GM12864 (cell line): ENCODE measurements at regions not wholly inside any gene's neighbourhood (a gene's known extent, or its start where the extent isn't known, plus 50 kb on each side); places are given as distances from the start of the nearest gene placed in this dataset.

Source experiments
- DNase-seq: peaks from one replicate; pipeline ENCODE4 v3.0.0-alpha.2; 2011; ENCODE audit warnings: low read depth
- H3K4me3 ChIP-seq: 2 replicates; pipeline ENCODE4 v1.5.1; 2011; ENCODE audit warnings: mild to moderate bottlenecking, low read depth, low read length, control low read depth
- CTCF ChIP-seq: IDR thresholded peaks from 2 replicates; pipeline ENCODE4 v1.5.1; 2011; ENCODE audit warnings: low read depth, mild to moderate bottlenecking, moderate library complexity, low read length, control low read depth, inconsistent platforms; ENCODE audit errors: missing control alignments

DNA sequence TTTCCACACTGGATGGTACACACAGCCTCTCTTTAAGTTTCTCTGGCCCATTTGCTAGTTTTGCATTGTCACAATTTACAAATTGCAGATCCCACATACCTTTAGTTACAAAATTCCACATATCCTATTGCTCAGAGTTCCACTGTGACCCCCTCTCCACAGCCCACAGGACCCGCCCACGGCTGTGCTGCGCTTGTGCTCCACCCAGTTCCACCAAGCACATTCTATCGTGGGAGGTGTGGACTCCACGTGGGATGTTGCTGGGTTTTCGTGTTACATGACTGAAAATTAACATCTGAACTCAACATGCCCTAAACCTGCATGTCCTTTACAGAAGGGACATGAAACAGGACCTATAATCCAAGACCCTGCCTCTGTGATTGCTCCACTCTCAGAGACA lies 423.0 kb downstream of the IRS2 start:
- DNase-seq = no peak
- TF ChIP-seq CTCF = no peak
- H3K4me3 ChIP-seq = no peak overlapping the region

DNA sequence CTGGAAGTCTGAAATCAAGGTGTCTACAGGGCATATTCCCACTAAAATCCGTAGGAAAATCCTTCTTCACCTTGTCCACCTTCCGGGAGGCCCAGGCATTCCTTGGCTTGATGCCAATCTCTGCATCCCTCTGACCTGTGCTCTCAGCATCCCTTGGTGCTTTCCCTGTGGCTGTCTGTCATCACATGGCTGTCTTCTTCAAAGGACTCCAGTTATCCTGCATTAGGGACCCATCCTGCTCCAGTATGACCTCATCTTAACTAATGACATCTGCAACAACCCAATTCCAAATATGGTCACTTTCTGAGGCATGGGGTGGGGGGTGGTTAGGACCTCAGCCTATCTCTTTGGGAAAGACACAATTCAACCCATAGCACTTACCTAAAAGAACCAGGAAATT lies 423.8 kb downstream of the IRS2 start:
- DNase-seq = no peak
- H3K4me3 ChIP-seq = no peak overlapping the region
- no peak for TF ChIP-seq CTCF

DNA sequence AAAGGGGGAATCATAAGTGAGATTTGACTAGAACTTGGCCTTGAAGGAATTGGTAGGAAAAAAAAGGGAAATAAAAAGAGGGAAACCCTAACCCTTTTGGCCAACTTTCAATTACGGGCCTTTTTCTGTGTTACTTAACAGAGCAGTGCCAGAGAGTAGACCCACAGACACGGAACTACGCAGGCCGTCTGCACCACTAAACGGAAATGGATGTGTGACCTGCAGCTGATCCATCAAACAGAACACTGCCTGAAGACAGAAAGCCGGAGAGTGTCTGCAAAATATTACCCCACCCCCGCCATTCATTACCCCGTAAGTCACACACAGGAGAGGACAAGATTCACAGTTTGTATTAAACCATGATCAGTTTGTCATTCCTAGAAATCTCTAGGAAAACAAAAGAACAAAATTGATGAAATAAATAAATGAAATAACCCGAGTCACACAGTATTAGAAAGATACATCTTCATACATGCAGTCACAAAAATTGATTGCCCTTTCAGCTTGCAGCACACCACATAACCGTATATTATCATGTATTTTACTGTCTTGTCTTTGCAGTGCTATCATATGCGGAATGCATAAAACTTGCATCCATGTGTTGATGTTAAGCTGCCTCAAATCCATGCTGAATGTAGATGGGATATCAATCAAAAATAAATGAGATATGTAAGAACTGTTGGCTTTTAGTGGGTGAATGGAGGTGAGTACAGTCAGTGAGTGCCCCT lies 424.7 kb downstream of the IRS2 start:
- DNase-seq = no peak
- TF ChIP-seq CTCF = no peak
- H3K4me3 ChIP-seq = no peak overlapping the region

DNA sequence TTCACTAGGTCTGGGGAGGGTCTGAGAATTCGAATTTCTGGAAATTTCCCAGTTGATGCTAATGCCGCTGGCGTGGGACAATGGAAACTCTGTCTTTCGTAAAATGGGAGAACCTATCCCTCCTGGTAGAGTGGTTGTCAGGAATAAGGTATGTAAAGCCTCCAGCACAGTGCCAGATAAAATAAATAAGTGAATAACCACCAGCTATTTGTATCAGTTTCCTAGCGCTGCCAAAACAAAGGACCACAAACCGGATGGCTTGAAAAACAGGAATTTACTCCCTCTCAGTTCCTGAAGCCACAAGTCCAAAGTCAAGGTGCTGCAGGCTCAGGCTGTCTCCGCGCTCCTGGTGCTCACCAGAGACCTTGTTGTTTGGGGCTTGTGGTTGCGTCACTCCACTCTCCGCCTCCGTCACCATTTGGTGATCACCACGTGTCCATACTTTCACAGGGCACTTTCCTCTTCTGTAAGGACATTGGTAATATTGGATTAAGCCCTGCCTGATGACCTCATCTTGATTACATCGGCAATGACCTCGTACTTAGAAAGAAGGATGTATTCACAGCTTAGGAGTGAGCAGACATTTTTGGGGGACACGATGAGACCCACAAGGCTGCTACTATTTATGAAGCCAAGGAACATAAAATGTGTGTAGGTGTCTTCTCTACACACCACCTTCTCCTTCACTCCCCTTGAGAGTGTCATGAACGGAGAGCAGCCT lies 428.5 kb downstream of the IRS2 start:
- H3K4me3 ChIP-seq = no peak overlapping the region
- DNase-seq = no peak

DNA sequence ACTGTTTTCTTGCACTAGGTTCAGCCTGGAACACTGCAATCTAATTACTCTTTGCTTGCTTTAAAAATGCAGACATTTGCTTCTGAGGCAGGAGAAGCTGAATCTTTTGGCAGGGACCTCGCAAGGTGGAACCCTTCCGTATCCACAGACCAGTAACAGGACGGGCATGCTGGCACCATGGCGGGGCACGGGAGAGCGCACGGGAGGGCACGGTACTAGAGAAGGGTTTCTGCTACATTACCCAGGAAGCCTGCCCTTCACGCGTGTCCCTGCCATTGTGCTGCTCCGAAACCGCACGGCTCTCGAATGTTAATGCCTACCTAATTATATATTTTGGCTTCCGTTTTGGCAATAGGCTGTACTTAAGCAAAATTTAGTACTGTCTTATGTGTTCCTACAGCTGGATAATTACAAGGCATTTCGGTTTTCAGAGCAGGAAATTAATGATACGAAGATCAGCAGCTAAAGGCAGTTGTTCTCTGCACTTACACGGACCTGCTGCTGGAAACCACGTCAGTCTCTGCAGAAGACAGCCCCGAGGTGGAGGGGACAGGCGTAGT lies 430.4 kb downstream of the IRS2 start:
- no peak for TF ChIP-seq CTCF
- DNase-seq = no peak
- H3K4me3 ChIP-seq = no peak overlapping the region

More for the DNA sequence above, 428.5 kb downstream of the IRS2 start:
- TF ChIP-seq CTCF = no peak

- DNase-seq = no peak
- TF ChIP-seq CTCF = no peak
- no peak overlapping the region for H3K4me3 ChIP-seq
Observed at GRCh38 chr13:109355166-109355565, 431.2 kb downstream of the IRS2 start.
